GM18951 (cell line): ENCODE measurements at regions not wholly inside any gene's neighbourhood (a gene's known extent, or its start where the extent isn't known, plus 50 kb on each side); places are given as distances from the start of the nearest gene placed in this dataset.
"Not testable (repeated sequence)": the region's sequence is repeated elsewhere in the genome, so short reads cannot be mapped to it uniquely, and the experiment has no call there.

Source experiments
- POLR2A ChIP-seq: IDR thresholded peaks from 4 replicates; pipeline ENCODE4 v1.6.1; 2011; ENCODE audit warnings: mild to moderate bottlenecking; ENCODE audit not compliant: insufficient read length, insufficient read depth; ENCODE audit errors: extremely low read depth
- in situ Hi-C: fragments of 300-500 bp; cut with MboI; formaldehyde crosslinking; loops from one replicate; pipeline ENCODE4 v1.12.0; 2022; ENCODE audit warnings: low sequenced_read_pairs, mixed read lengths, inconsistent platforms; ENCODE audit not compliant: unreplicated experiment

- in situ Hi-C loops, result loop anchor here (25.0 kb wide), 1 partner anchor 717 kb away; no protein-coding TSS in a partner anchor
- TF ChIP-seq POLR2A, result no peak
Measured at GRCh38 chr13:95404141-95404882, 103.1 kb upstream of the ABCC4 start.

GRCh38 chr13:95406176-95406575 lies 104.9 kb upstream of the ABCC4 start:
- TF ChIP-seq POLR2A, result no peak
- in situ Hi-C loops, result loop anchor here (25.0 kb wide), 1 partner anchor 719 kb away; no protein-coding TSS in a partner anchor

- TF ChIP-seq POLR2A, result no peak
- in situ Hi-C loops, result loop anchor here (25.0 kb wide), 1 partner anchor 724 kb away; no protein-coding TSS in a partner anchor
Measured at GRCh38 chr13:95411428-95412040, 110.3 kb upstream of the ABCC4 start.

DNA sequence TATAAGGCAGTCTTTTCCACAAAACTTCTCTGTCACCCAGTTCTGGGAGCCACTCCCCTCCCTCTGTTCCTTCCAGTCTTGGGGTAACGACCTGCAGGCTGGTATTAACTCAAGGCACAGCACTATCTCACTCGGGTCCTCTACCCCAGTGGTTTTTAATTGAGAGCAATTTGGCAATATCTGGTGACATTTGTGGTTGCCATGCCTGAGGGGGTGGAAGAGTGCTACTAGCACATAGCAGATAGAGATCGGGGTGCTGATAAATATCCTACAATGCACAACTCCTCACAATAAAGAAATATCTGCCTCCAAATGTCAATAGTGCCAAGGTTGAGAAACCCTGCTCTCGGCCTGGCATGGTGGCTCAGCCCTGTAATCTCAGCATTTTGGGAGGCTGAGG lies 117.7 kb upstream of the ABCC4 start:
- in situ Hi-C loops, result loop anchor here (25.0 kb wide), 1 partner anchor 732 kb away; no protein-coding TSS in a partner anchor
- TF ChIP-seq POLR2A, result no peak

GRCh38 chr13:95420501-95420900 lies 119.2 kb upstream of the ABCC4 start:
- no peak for TF ChIP-seq POLR2A
- in situ Hi-C loops, result loop anchor here (25.0 kb wide), 1 partner anchor 733 kb away; no protein-coding TSS in a partner anchor

DNA sequence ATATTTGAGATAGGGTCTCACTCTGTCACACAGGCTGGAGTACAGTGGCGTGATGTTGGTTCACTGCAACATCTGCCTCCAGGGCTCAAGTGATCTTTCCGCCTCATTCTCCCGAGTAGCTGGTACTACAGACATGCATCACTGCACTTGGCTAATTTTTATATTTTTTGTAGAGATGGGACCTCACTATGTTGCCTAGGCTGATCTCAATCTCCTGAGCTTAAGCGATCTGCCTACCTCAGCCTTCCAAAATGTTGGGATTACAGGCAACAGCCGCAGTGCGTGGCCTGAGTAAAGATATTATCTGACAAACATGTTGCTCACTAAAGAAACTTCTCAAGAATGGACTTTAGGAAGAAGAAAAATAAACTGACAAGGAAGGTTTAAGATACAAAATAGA lies 125.4 kb upstream of the ABCC4 start:
- no peak for TF ChIP-seq POLR2A
- in situ Hi-C loops, result no loop called here

DNA sequence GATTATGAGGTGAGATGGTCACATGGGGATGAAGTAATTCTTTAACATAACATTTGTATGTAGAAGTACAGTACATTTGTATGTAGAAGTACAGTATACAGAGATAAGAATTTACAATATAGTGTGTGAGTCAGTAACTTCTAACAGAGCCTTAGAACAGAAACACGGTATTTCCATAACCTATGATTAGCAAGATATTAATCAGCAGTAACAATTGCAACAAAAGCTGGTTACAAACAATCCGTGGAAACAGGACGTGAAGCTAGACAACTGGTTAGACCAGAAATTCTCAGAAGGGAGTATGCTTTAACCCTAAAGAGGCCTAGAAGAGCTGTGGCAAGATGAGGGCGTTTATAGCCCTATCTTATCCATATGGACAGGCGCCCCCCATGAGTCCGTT lies 122.0 kb upstream of the CLDN10 start:
- in situ Hi-C loops, result not testable (repeated sequence)

DNA sequence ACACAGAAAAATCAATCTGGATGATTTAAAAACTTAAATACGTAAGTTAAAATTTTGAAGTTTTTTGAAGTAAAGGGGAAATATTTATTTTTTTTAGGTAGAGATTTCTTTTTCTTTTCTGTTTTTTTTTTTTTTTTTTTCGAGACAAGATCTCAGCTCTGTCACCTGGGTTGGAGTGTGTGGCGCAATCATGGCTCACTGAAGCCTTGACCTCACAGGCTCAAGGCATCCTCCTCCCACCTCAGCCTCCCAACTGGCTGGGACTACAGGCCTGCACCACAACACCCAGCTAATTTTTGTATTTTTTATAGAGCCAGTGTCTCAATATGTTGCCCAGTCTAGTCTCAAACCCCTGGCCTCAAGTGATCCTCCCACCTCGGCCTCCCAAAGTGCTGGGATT lies 120.4 kb upstream of the CLDN10 start:
- no peak for TF ChIP-seq POLR2A
- in situ Hi-C loops, result no loop called here

- in situ Hi-C loops, result no loop called here
- no peak for TF ChIP-seq POLR2A
Measured at GRCh38 chr13:95433537-95433936, 119.0 kb upstream of the CLDN10 start.

DNA sequence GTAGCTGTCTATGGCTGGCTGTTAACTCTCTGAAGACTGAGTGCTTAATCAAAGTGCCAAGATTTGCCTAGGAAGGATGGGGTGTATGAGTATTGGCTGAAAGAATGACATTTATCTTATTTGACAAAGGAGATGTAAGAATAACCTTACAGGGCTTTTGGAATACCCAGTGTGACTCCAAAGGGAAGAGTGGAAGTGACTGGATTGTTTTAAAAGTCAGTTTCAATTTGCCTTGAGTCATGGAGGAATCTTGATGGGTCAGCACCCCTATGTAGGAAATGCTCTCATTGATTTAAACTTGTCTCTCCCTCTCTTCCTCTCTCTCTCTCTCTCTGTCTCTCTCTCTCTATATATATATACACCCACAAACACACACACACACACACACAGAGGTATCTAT lies 118.4 kb upstream of the CLDN10 start:
- in situ Hi-C loops, result no loop called here
- no peak for TF ChIP-seq POLR2A

GRCh38 chr13:95437561-95437960 lies 115.0 kb upstream of the CLDN10 start:
- in situ Hi-C loops, result no loop called here
- TF ChIP-seq POLR2A, result no peak

GRCh38 chr13:95438297-95438696 lies 114.2 kb upstream of the CLDN10 start:
- no peak for TF ChIP-seq POLR2A
- in situ Hi-C loops, result no loop called here

DNA sequence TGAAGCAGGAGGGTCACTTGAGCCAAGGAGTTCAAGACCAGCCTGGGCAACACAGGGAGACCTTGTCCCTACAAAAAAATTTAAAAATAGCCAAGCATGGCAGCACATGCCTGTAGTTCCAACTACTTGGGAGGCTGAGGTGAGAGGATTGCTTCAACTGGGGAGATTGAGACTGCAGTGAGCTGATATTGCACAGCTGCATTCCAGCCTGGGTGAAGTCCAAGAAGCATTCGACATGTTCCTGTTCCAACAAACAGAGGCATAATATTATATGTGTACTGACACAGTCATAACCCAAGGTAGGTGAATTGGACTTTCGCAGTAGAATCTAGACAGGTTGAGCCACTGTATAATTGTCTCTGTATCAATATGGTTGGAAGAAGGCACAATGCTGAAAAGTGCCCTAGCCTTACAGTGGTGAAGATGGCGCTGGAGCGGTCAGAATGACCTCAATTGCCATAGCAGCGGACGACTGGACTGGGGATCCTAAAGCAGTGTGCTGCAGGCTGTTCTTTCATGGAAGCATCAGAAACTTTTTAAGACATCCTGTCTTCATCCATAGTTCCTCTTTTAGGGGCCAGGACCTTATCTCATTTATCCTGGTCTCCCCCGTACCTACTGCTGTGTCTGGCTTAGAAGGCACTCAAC lies 112.0 kb upstream of the CLDN10 start:
- in situ Hi-C loops, result no loop called here
- TF ChIP-seq POLR2A, result no peak

DNA sequence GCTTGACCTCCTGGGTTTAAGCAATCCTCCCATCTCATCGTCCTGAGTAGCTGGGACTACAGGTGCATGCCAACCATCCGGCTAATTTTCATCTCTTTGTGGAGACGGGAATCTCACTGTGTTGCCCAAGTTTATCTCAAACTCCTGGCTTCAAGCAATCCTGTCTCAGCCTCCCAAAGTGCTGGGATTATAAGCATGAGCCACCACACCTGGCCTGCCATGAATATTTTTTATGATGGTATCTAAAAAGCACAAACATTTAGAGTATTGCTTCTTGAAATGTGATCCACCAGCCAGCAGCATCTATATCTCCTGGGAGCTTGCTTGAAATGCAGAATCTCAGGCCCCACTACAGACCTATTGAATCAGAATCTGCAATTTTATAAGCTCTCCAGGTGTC lies 111.2 kb upstream of the CLDN10 start:
- TF ChIP-seq POLR2A, result no peak
- in situ Hi-C loops, result no loop called here
